Adrenal gland (tissue), 9 donors: ENCODE measurements at regions not wholly inside any gene's neighbourhood (a gene's known extent, or its start where the extent isn't known, plus 50 kb on each side); places are given as distances from the start of the nearest gene placed in this dataset.

Experiments used
- DNase-seq, 7 donors: peaks; one replicate each; pipeline ENCODE4 v3.0.0-alpha.2; 2019 to 2020
- H3K27ac ChIP-seq, 5 donors: fragments of 200-600 bp; sonication (generic) in 4 of 5; 1 replicate in 3 of 5; 2 replicates in 2 of 5; pipeline versions ENCODE4 v1.5.1 to v1.8.0; 2016 to 2020; ENCODE audit warnings: mild to moderate bottlenecking in 1 of 5
- H3K27me3 ChIP-seq: fragments of 200-600 bp; 2 replicates; pipeline ENCODE4 v1.8.0; 2021
- H3K36me3 ChIP-seq, 2 donors: fragments of 200-600 bp; replicated peaks in 1 of 2; 1 replicate in 1 of 2; 2 replicates in 1 of 2; pipeline versions ENCODE4 v1.5.1 to v1.8.0; 2018 to 2022
- H3K4me1 ChIP-seq, 2 donors: fragments of 200-600 bp; replicated peaks in 1 of 2; 1 replicate in 1 of 2; 2 replicates in 1 of 2; pipeline versions ENCODE4 v1.5.1 to v1.8.0; 2018 to 2021
- H3K4me3 ChIP-seq, 4 donors: fragments of 200-600 bp; sonication (generic) in 3 of 4; one replicate each; pipeline ENCODE4 v1.5.1; 2016 to 2018
- H3K9me3 ChIP-seq, 3 donors: fragments of 200-600 bp; sonication (generic) in 1 of 3; replicated peaks in 1 of 3; 1 replicate in 2 of 3; 2 replicates in 1 of 3; pipeline versions ENCODE4 v1.5.1 to v1.8.0; 2016 to 2021
- CTCF ChIP-seq, 6 experiments: fragments of 450-650 bp in 4 of 6; fragments of 200-600 bp in 2 of 6; sonication (generic) in 1 of 6; IDR thresholded peaks; 1 replicate in 5 of 6; 2 replicates in 1 of 6; pipeline versions ENCODE4 v1.5.1 to v1.8.0; 2016 to 2021; ENCODE audit warnings: antibody characterized with exemption in 6 of 6, mild to moderate bottlenecking in 2 of 6, moderate library complexity in 1 of 6
- POLR2A ChIP-seq, 2 donors: fragments of 450-650 bp; IDR thresholded peaks; one replicate each; pipeline ENCODE4 v1.6.1; 2017; ENCODE audit warnings: antibody characterized with exemption in 2 of 2, mild to moderate bottlenecking in 2 of 2, moderate library complexity in 1 of 2
- WGBS, 4 donors: extraction: QIAGEN DNeasy Blood & Tissue Kit in 2 of 4; methylation state at CpG; one replicate each; pipeline versions ENCODE4 v1.1.5 to v1.1.7; 2013 to 2017; 5-methylcytosine and 5-hydroxymethylcytosine counted together
- intact Hi-C, 2 donors: fragments of 100-400 bp; cut with DNase I; formaldehyde crosslinking; loops; one replicate each; pipeline versions ENCODE4 v1.14.1 to v1.15.0; 2022 to 2023
- donor health status: healthy with polysubstance abuse.
- donor health status: Bipolar disorder and iron deficiency.
- donor health status: DM: yes; HTN: yes; CAD: no.
- donor health status: DM: no; HTN: no; CAD: no.
- donor health status: DM: no; HTN: no; CAD: no.

- Histone ChIP-seq H3K4me1 (no peaks in the 10 kb centered on the region), H3K27ac (no peak overlapping the region), H3K9me3 (no peaks in the 10 kb centered on the region), H3K27me3 (no peaks in the 10 kb centered on the region), H3K4me3 (no peak overlapping the region), H3K36me3 (no peaks in the 10 kb centered on the region)
- WGBS, 4 donors = 39 to 65% (median 43%) methylated on average over 1 of the region's 1 CpG
- no peak for DNase-seq
- intact Hi-C loops = no loop called here
- TF ChIP-seq POLR2A (IDR thresholded peaks at IDR 0.05) (no peak), CTCF (IDR thresholded peaks at IDR 0.05) (no peak)
These were observed 107.5 kb upstream of the CPNE8 start for GRCh38 chr12:39012870-39013269.

GRCh38 chr12:39011166-39011565, 105.8 kb upstream of the CPNE8 start:
- H3K27ac ChIP-seq = no peak overlapping the region
- TF ChIP-seq CTCF (IDR thresholded peaks at IDR 0.05) (no peak), POLR2A (IDR thresholded peaks at IDR 0.05) (no peak)
- H3K27me3 ChIP-seq = no peaks in the 10 kb centered on the region
- no peak overlapping the region for H3K4me3 ChIP-seq
- intact Hi-C loops = no loop called here
- no peaks in the 10 kb centered on the region for H3K4me1 ChIP-seq
- no peaks in the 10 kb centered on the region for H3K36me3 ChIP-seq
- 50 to 60% (median 54%) methylated on average over 2 of the region's 2 CpGs for WGBS, 4 donors
- no peaks in the 10 kb centered on the region for H3K9me3 ChIP-seq
- no peak for DNase-seq

- no peaks in the 10 kb centered on the region for H3K36me3 ChIP-seq
- H3K27ac ChIP-seq = no peak overlapping the region
- no peak for TF ChIP-seq POLR2A (IDR thresholded peaks at IDR 0.05)
- TF ChIP-seq CTCF (IDR thresholded peaks at IDR 0.05) = no peak
- no peak for DNase-seq
- no peaks in the 10 kb centered on the region for H3K9me3 ChIP-seq
- no peaks in the 10 kb centered on the region for H3K27me3 ChIP-seq
- intact Hi-C loops = no loop called here
- H3K4me1 ChIP-seq = no peaks in the 10 kb centered on the region
- H3K4me3 ChIP-seq = no peak overlapping the region
- WGBS, 4 donors = 45 to 73% (median 56%) methylated on average over 1 of the region's 1 CpG
These were observed 105.0 kb upstream of the CPNE8 start for GRCh38 chr12:39010406-39010805.

DNA sequence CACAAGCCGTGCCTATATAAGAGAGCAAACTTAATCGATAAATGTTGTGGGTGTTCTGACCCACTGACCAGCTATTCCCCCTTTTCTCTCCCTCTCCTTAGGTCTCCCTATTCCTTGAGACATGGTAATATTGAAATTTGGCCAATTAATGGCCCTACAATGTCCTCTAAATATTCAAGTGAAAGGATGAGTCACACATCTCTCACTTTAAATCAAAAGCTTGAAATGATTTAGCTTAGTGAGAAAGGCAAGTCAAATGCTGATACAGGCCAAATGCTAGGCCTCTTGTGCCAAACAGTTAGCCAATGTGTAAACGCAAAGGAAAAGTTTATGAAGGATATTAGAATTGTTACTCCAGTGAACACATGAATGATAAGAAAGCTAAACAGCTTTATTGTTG, 102.2 kb upstream of the CPNE8 start:
- Histone ChIP-seq H3K36me3 (no peaks in the 10 kb centered on the region), H3K9me3 (no peaks in the 10 kb centered on the region), H3K4me1 (no peaks in the 10 kb centered on the region), H3K27ac (no peak overlapping the region), H3K27me3 (no peaks in the 10 kb centered on the region), H3K4me3 (no peak overlapping the region)
- no peak for DNase-seq
- intact Hi-C loops = no loop called here
- TF ChIP-seq CTCF (IDR thresholded peaks at IDR 0.05) = no peak
- no peak for TF ChIP-seq POLR2A (IDR thresholded peaks at IDR 0.05)
- 43 to 87% (median 64%) methylated on average over 3 of the region's 3 CpGs for WGBS, 4 donors
